CD4-positive, alpha-beta T cell (primary cell): ENCODE measurements at regions not wholly inside any gene's neighbourhood (a gene's known extent, or its start where the extent isn't known, plus 50 kb on each side); places are given as distances from the start of the nearest gene placed in this dataset.

ENCODE experiments used
- ATAC-seq: fragments of 200-7000 bp; cut with Tn5 transposase; one replicate; pipeline ENCODE4 v1.10.0; 2022; ENCODE audit warnings: mild to moderate bottlenecking; ENCODE audit not compliant: poor library complexity
- CTCF ChIA-PET: fragments of 350-600 bp; sonication (Branson Sonifier 250); formaldehyde crosslinking; loops from one replicate; lab custom pipeline; 2021; ENCODE audit warnings: antibody characterized with exemption, inconsistent platforms; lab: Charles Lee
- POLR2A ChIA-PET: fragments of 350-600 bp; sonication (Branson Sonifier 250); formaldehyde crosslinking; loops from one replicate; lab custom pipeline; 2021; ENCODE audit warnings: antibody characterized with exemption, inconsistent platforms; lab: Charles Lee
- DNase-seq, 14 experiments: peaks; one replicate each; pipeline ENCODE4 v3.0.0-alpha.2; 2013 to 2020; ENCODE audit warnings: mixed read lengths in 2 of 14
- H3K27ac ChIP-seq, 2 donors: one replicate each; pipeline versions ENCODE4 v1.5.1 to v1.7.0; 2013; ENCODE audit warnings: low read length in 2 of 2, low read depth in 1 of 2, mild to moderate bottlenecking in 1 of 2
- H3K27me3 ChIP-seq, 2 experiments: 1 replicate in 1 of 2; 2 replicates in 1 of 2; pipeline versions ENCODE4 v1.6.1 to v1.7.0; 2013; ENCODE audit warnings: low read length in 2 of 2, control low read depth in 1 of 2, mild to moderate bottlenecking in 1 of 2, moderate library complexity in 1 of 2; ENCODE audit not compliant: insufficient read depth in 2 of 2, control insufficient read depth in 1 of 2
- H3K36me3 ChIP-seq: one replicate; pipeline ENCODE4 v1.6.1; 2013; ENCODE audit warnings: low read length, control low read depth; ENCODE audit not compliant: insufficient read depth
- H3K4me1 ChIP-seq: one replicate; pipeline ENCODE4 v1.6.1; 2013; ENCODE audit warnings: low read length, control low read depth; ENCODE audit not compliant: insufficient read depth
- H3K4me3 ChIP-seq: one replicate; pipeline ENCODE4 v1.5.1; 2013; ENCODE audit warnings: mild to moderate bottlenecking, low read length, moderate library complexity
- H3K9me3 ChIP-seq, 2 experiments: 1 replicate in 1 of 2; 2 replicates in 1 of 2; pipeline versions ENCODE4 v1.6.1 to v1.7.0; 2013; ENCODE audit warnings: low read length in 2 of 2, mild to moderate bottlenecking in 2 of 2, control low read depth in 1 of 2, moderate library complexity in 1 of 2; ENCODE audit not compliant: control insufficient read depth in 1 of 2, insufficient read depth in 1 of 2
- H3K27ac Mint-ChIP-seq: one replicate; pipeline ENCODE4 v1.8.0; 2020; ENCODE audit warnings: mixed read lengths
- H3K27me3 Mint-ChIP-seq: one replicate; pipeline ENCODE4 v1.8.0; 2021; ENCODE audit warnings: mixed read lengths
- H3K36me3 Mint-ChIP-seq: one replicate; pipeline ENCODE4 v1.8.0; 2021; ENCODE audit warnings: low read depth, mixed read lengths
- H3K4me1 Mint-ChIP-seq: one replicate; pipeline ENCODE4 v1.8.0; 2021; ENCODE audit warnings: low read depth, mixed read lengths
- H3K4me3 Mint-ChIP-seq: one replicate; pipeline ENCODE4 v1.8.0; 2020; ENCODE audit warnings: mild to moderate bottlenecking, mixed read lengths
- H3K9me3 Mint-ChIP-seq: one replicate; pipeline ENCODE4 v1.8.0; 2020; ENCODE audit warnings: mixed read lengths
- CTCF ChIP-seq: fragments of 200-600 bp; IDR thresholded peaks from one replicate; pipeline ENCODE4 v1.8.0; 2022; ENCODE audit warnings: antibody characterized with exemption, mild to moderate bottlenecking
- intact Hi-C, 2 experiments: fragments of 100-400 bp; cut with DNase I in 1 of 2; cut with micrococcal nuclease in 1 of 2; formaldehyde crosslinking; loops; one replicate each; pipeline versions ENCODE4 v1.15.1 to v1.9.0; 2023 to 2025; cut with DNase I, micrococcal nuclease

GRCh38 chr5:167948251-167948650, 343.2 kb upstream of the WWC1 start:
- H3K27me3 Mint-ChIP-seq: peaks cover 5% of the 10 kb centered on the region
- no peaks in the 10 kb centered on the region for H3K4me1 Mint-ChIP-seq
- no peak for TF ChIP-seq CTCF
- H3K27me3 ChIP-seq: no peaks in the 10 kb centered on the region
- H3K9me3 ChIP-seq: peaks cover 0 to 5% of the 10 kb centered on the region in 2 experiments
- H3K27ac Mint-ChIP-seq: no peak overlapping the region
- no peaks in the 10 kb centered on the region for H3K36me3 Mint-ChIP-seq
- intact Hi-C loops: no loop called here
- H3K9me3 Mint-ChIP-seq: no peaks in the 10 kb centered on the region
- ChIA-PET POLR2A (no interaction called here), CTCF (no interaction called here)
- H3K27ac ChIP-seq: no peak overlapping the region
- no peak overlapping the region for H3K4me3 Mint-ChIP-seq
- no peak for DNase-seq
- no peak for ATAC-seq
- no peaks in the 10 kb centered on the region for H3K36me3 ChIP-seq
- H3K4me1 ChIP-seq: no peaks in the 10 kb centered on the region
- H3K4me3 ChIP-seq: no peak overlapping the region

- intact Hi-C loops: no loop called here
- Histone ChIP-seq H3K4me3 (no peak overlapping the region), H3K36me3 (no peaks in the 10 kb centered on the region), H3K9me3 (peaks cover 0 to 5% of the 10 kb centered on the region in 2 experiments), H3K4me1 (no peaks in the 10 kb centered on the region), H3K27me3 (no peaks in the 10 kb centered on the region), H3K27ac (no peak overlapping the region)
- H3K4me3 Mint-ChIP-seq: no peak overlapping the region
- DNase-seq (no peak), ATAC-seq (no peak)
- TF ChIP-seq CTCF: no peak
- no peaks in the 10 kb centered on the region for H3K4me1 Mint-ChIP-seq
- H3K9me3 Mint-ChIP-seq: peaks cover 2% of the 10 kb centered on the region
- ChIA-PET CTCF (no interaction called here), POLR2A (no interaction called here)
- peaks cover 5% of the 10 kb centered on the region for H3K27me3 Mint-ChIP-seq
- no peaks in the 10 kb centered on the region for H3K36me3 Mint-ChIP-seq
- no peak overlapping the region for H3K27ac Mint-ChIP-seq
Observed at GRCh38 chr5:167949435-167949834, 342.0 kb upstream of the WWC1 start.

- no peaks in the 10 kb centered on the region for H3K4me1 Mint-ChIP-seq
- H3K36me3 Mint-ChIP-seq: no peaks in the 10 kb centered on the region
- Histone ChIP-seq H3K27me3 (no peaks in the 10 kb centered on the region), H3K4me3 (no peak overlapping the region), H3K27ac (no peak overlapping the region), H3K36me3 (no peaks in the 10 kb centered on the region), H3K4me1 (no peaks in the 10 kb centered on the region), H3K9me3 (peaks cover 0 to 5% of the 10 kb centered on the region in 2 experiments)
- POLR2A ChIA-PET: no interaction called here
- no peak overlapping the region for H3K4me3 Mint-ChIP-seq
- CTCF ChIA-PET: no interaction called here
- no peak for ATAC-seq
- H3K27me3 Mint-ChIP-seq: peaks cover 5% of the 10 kb centered on the region
- H3K9me3 Mint-ChIP-seq: peaks cover 2% of the 10 kb centered on the region
- intact Hi-C loops: no loop called here
- DNase-seq: no peak
- H3K27ac Mint-ChIP-seq: no peak overlapping the region
- TF ChIP-seq CTCF: no peak
Observed at GRCh38 chr5:167950126-167950721, 341.2 kb upstream of the WWC1 start.
